ENCODE measurements at regions not wholly inside any gene's neighbourhood (a gene's known extent, or its start where the extent isn't known, plus 50 kb on each side); places are given as distances from the start of the nearest gene placed in this dataset.
A peak's percentile ranks its signal among the peaks of the same experiment; 100 is the strongest.

GRCh38 chr2:165033402-165033801 lies 78.1 kb upstream of the SLC38A11 start:
- H3K4me1 ChIP-seq (ENCODE audit: control insufficient read depth, insufficient read depth, low read length) = no peaks in the 10 kb centered on the region
- H3K9ac ChIP-seq (ENCODE audit: low read length) = no peak overlapping the region
- H3K36me3 ChIP-seq (ENCODE audit: control insufficient read depth, insufficient read depth, low read length, severe bottlenecking) = no peaks in the 10 kb centered on the region
- H3K9me3 ChIP-seq (ENCODE audit: control insufficient read depth, low read length) = no peaks in the 10 kb centered on the region
- H3K4me3 ChIP-seq (ENCODE audit: low read length) = no peak overlapping the region
- H3K27me3 ChIP-seq (replicated peaks; ENCODE audit: control insufficient read depth, insufficient read depth, low read length) = no peaks in the 10 kb centered on the region
- DNase-seq (ENCODE audit: low read depth) = no peak

GRCh38 chr2:165032559-165032958 lies 77.2 kb upstream of the SLC38A11 start:
- H3K27me3 ChIP-seq (replicated peaks; ENCODE audit: control insufficient read depth, insufficient read depth, low read length) = no peaks in the 10 kb centered on the region
- no peak overlapping the region for H3K4me3 ChIP-seq (ENCODE audit: low read length)
- no peaks in the 10 kb centered on the region for H3K36me3 ChIP-seq (ENCODE audit: control insufficient read depth, insufficient read depth, low read length, severe bottlenecking)
- no peaks in the 10 kb centered on the region for H3K9me3 ChIP-seq (ENCODE audit: control insufficient read depth, low read length)
- no peaks in the 10 kb centered on the region for H3K4me1 ChIP-seq (ENCODE audit: control insufficient read depth, insufficient read depth, low read length)
- H3K9ac ChIP-seq (ENCODE audit: low read length) = no peak overlapping the region
- DNase-seq (ENCODE audit: low read depth) = no peak

- Histone ChIP-seq H3K27me3 (replicated peaks; ENCODE audit: control insufficient read depth, insufficient read depth, low read length) (no peaks in the 10 kb centered on the region), H3K4me1 (ENCODE audit: control insufficient read depth, insufficient read depth, low read length) (no peaks in the 10 kb centered on the region), H3K4me3 (ENCODE audit: low read length) (no peak overlapping the region), H3K9me3 (ENCODE audit: control insufficient read depth, low read length) (no peaks in the 10 kb centered on the region), H3K36me3 (ENCODE audit: control insufficient read depth, insufficient read depth, low read length, severe bottlenecking) (no peaks in the 10 kb centered on the region), H3K9ac (ENCODE audit: low read length) (no peak overlapping the region)
- DNase-seq (ENCODE audit: low read depth) = no peak
These were observed 68.9 kb upstream of the SLC38A11 start for GRCh38 chr2:165024199-165024598.

GRCh38 chr2:165022781-165023180 lies 67.5 kb upstream of the SLC38A11 start:
- DNase-seq (ENCODE audit: low read depth) = no peak
- H3K36me3 ChIP-seq (ENCODE audit: control insufficient read depth, insufficient read depth, low read length, severe bottlenecking) = no peaks in the 10 kb centered on the region

GRCh38 chr2:165017966-165018596 lies 62.8 kb upstream of the SLC38A11 start:
- H3K9ac ChIP-seq (ENCODE audit: low read length) = no peak overlapping the region
- H3K27me3 ChIP-seq (replicated peaks; ENCODE audit: control insufficient read depth, insufficient read depth, low read length) = peaks cover 6% of the 10 kb centered on the region
- H3K4me1 ChIP-seq (ENCODE audit: control insufficient read depth, insufficient read depth, low read length) = no peaks in the 10 kb centered on the region
- no peak overlapping the region for H3K4me3 ChIP-seq (ENCODE audit: low read length)
- DNase-seq (ENCODE audit: low read depth) = no peak
- no peaks in the 10 kb centered on the region for H3K9me3 ChIP-seq (ENCODE audit: control insufficient read depth, low read length)
- no peaks in the 10 kb centered on the region for H3K36me3 ChIP-seq (ENCODE audit: control insufficient read depth, insufficient read depth, low read length, severe bottlenecking)

More at GRCh38 chr2:165022781-165023180, 67.5 kb upstream of the SLC38A11 start:
- Histone ChIP-seq H3K27me3 (replicated peaks; ENCODE audit: control insufficient read depth, insufficient read depth, low read length) (peaks cover 1% of the 10 kb centered on the region), H3K4me3 (ENCODE audit: low read length) (no peak overlapping the region), H3K9me3 (ENCODE audit: control insufficient read depth, low read length) (no peaks in the 10 kb centered on the region), H3K9ac (ENCODE audit: low read length) (no peak overlapping the region), H3K4me1 (ENCODE audit: control insufficient read depth, insufficient read depth, low read length) (no peaks in the 10 kb centered on the region)

- H3K4me1 ChIP-seq (ENCODE audit: control insufficient read depth, insufficient read depth, low read length) = no peaks in the 10 kb centered on the region
- peak; percentile 81 for DNase-seq (ENCODE audit: low read depth)
- H3K36me3 ChIP-seq (ENCODE audit: control insufficient read depth, insufficient read depth, low read length, severe bottlenecking) = no peaks in the 10 kb centered on the region
- peaks cover 6% of the 10 kb centered on the region for H3K27me3 ChIP-seq (replicated peaks; ENCODE audit: control insufficient read depth, insufficient read depth, low read length)
- H3K9me3 ChIP-seq (ENCODE audit: control insufficient read depth, low read length) = no peaks in the 10 kb centered on the region
- H3K9ac ChIP-seq (ENCODE audit: low read length) = no peak overlapping the region
- no peak overlapping the region for H3K4me3 ChIP-seq (ENCODE audit: low read length)
These were observed 61.6 kb upstream of the SLC38A11 start for GRCh38 chr2:165016772-165017411.

- peak; percentile 89 for DNase-seq (ENCODE audit: low read depth)
- Histone ChIP-seq H3K4me1 (ENCODE audit: control insufficient read depth, insufficient read depth, low read length) (no peaks in the 10 kb centered on the region), H3K9me3 (ENCODE audit: control insufficient read depth, low read length) (no peaks in the 10 kb centered on the region), H3K4me3 (ENCODE audit: low read length) (no peak overlapping the region), H3K9ac (ENCODE audit: low read length) (no peak overlapping the region), H3K27me3 (replicated peaks; ENCODE audit: control insufficient read depth, insufficient read depth, low read length) (peaks cover 6% of the 10 kb centered on the region), H3K36me3 (ENCODE audit: control insufficient read depth, insufficient read depth, low read length, severe bottlenecking) (no peaks in the 10 kb centered on the region)
These were observed 59.8 kb upstream of the SLC38A11 start for GRCh38 chr2:165015052-165015642.

- peaks cover 6% of the 10 kb centered on the region for H3K27me3 ChIP-seq (replicated peaks; ENCODE audit: control insufficient read depth, insufficient read depth, low read length)
- no peaks in the 10 kb centered on the region for H3K36me3 ChIP-seq (ENCODE audit: control insufficient read depth, insufficient read depth, low read length, severe bottlenecking)
- no peak for DNase-seq (ENCODE audit: low read depth)
- H3K9me3 ChIP-seq (ENCODE audit: control insufficient read depth, low read length) = no peaks in the 10 kb centered on the region
- H3K9ac ChIP-seq (ENCODE audit: low read length) = no peak overlapping the region
- H3K4me1 ChIP-seq (ENCODE audit: control insufficient read depth, insufficient read depth, low read length) = peaks cover 8% of the 10 kb centered on the region
- no peak overlapping the region for H3K4me3 ChIP-seq (ENCODE audit: low read length)
These were observed 58.8 kb upstream of the SLC38A11 start for GRCh38 chr2:165013944-165014619.

- Histone ChIP-seq H3K36me3 (ENCODE audit: control insufficient read depth, insufficient read depth, low read length, severe bottlenecking) (no peaks in the 10 kb centered on the region), H3K9ac (ENCODE audit: low read length) (no peak overlapping the region), H3K9me3 (ENCODE audit: control insufficient read depth, low read length) (no peaks in the 10 kb centered on the region), H3K4me1 (ENCODE audit: control insufficient read depth, insufficient read depth, low read length) (peaks cover 21% of the 10 kb centered on the region), H3K27me3 (replicated peaks; ENCODE audit: control insufficient read depth, insufficient read depth, low read length) (no peaks in the 10 kb centered on the region), H3K4me3 (ENCODE audit: low read length) (no peak overlapping the region)
- DNase-seq (ENCODE audit: low read depth) = no peak
These were observed 55.9 kb upstream of the SLC38A11 start for GRCh38 chr2:165011199-165011598.

GRCh38 chr2:165010556-165010955 lies 55.2 kb upstream of the SLC38A11 start:
- H3K36me3 ChIP-seq (ENCODE audit: control insufficient read depth, insufficient read depth, low read length, severe bottlenecking) = no peaks in the 10 kb centered on the region
- no peak overlapping the region for H3K4me3 ChIP-seq (ENCODE audit: low read length)
- H3K9me3 ChIP-seq (ENCODE audit: control insufficient read depth, low read length) = no peaks in the 10 kb centered on the region
- no peaks in the 10 kb centered on the region for H3K27me3 ChIP-seq (replicated peaks; ENCODE audit: control insufficient read depth, insufficient read depth, low read length)
- no peak overlapping the region for H3K9ac ChIP-seq (ENCODE audit: low read length)
- no peak for DNase-seq (ENCODE audit: low read depth)
- H3K4me1 ChIP-seq (ENCODE audit: control insufficient read depth, insufficient read depth, low read length) = peaks cover 21% of the 10 kb centered on the region

GRCh38 chr2:165009466-165009865 lies 54.1 kb upstream of the SLC38A11 start:
- Histone ChIP-seq H3K4me1 (ENCODE audit: control insufficient read depth, insufficient read depth, low read length) (peaks cover 21% of the 10 kb centered on the region), H3K4me3 (ENCODE audit: low read length) (no peak overlapping the region), H3K9ac (ENCODE audit: low read length) (no peak overlapping the region), H3K9me3 (ENCODE audit: control insufficient read depth, low read length) (no peaks in the 10 kb centered on the region), H3K27me3 (replicated peaks; ENCODE audit: control insufficient read depth, insufficient read depth, low read length) (no peaks in the 10 kb centered on the region), H3K36me3 (ENCODE audit: control insufficient read depth, insufficient read depth, low read length, severe bottlenecking) (no peaks in the 10 kb centered on the region)
- no peak for DNase-seq (ENCODE audit: low read depth)

Data from adipocyte (in vitro differentiated cells).